Ishikawa (cell line): ENCODE measurements at regions not wholly inside any gene's neighbourhood (a gene's known extent, or its start where the extent isn't known, plus 50 kb on each side); places are given as distances from the start of the nearest gene placed in this dataset.

Experiments used
- EGR1 ChIP-seq: IDR thresholded peaks from 2 replicates; pipeline ENCODE4 v1.6.1; 2012
- EP300 ChIP-seq: IDR thresholded peaks from 2 replicates; pipeline ENCODE4 v1.6.1; 2012; ENCODE audit warnings: borderline replicate concordance
- FOXM1 ChIP-seq: IDR thresholded peaks from 2 replicates; pipeline ENCODE4 v1.6.1; 2012; ENCODE audit warnings: low read depth, borderline replicate concordance
- NFIC ChIP-seq: IDR thresholded peaks from 2 replicates; pipeline ENCODE4 v1.6.1; 2012
- RAD21 ChIP-seq: IDR thresholded peaks from 2 replicates; pipeline ENCODE4 v1.6.1; 2012; ENCODE audit warnings: low read depth
- TEAD4 ChIP-seq: IDR thresholded peaks from 2 replicates; pipeline ENCODE4 v1.6.1; 2012

- TF ChIP-seq EP300 (no peak), EGR1 (no peak), TEAD4 (no peak), NFIC (no peak), RAD21 (no peak), FOXM1 (no peak)
These were observed 95.5 kb downstream of the CEBPB start for GRCh38 chr20:50286174-50286511.
